SKM-1 (cell line): ENCODE measurements at regions not wholly inside any gene's neighbourhood (a gene's known extent, or its start where the extent isn't known, plus 50 kb on each side); places are given as distances from the start of the nearest gene placed in this dataset.

Experiments used
- DNase-seq: peaks from one replicate; lab custom pipeline; 2025; ENCODE audit not compliant: unreplicated experiment; lab: John Stamatoyannopoulos, UW

GRCh38 chr7:47221826-47222225, 360.1 kb downstream of the TNS3 start:
- no peak for DNase-seq

- DNase-seq = no peak
Observed at GRCh38 chr7:47218378-47219176, 363.3 kb downstream of the TNS3 start.

- DNase-seq = no peak
Observed at GRCh38 chr7:47217570-47218360, 364.1 kb downstream of the TNS3 start.

- no peak for DNase-seq
Observed at GRCh38 chr7:47217086-47217485, 364.8 kb downstream of the TNS3 start.

GRCh38 chr7:47216439-47216838, 365.5 kb downstream of the TNS3 start:
- DNase-seq = no peak

- DNase-seq = no peak
Observed at GRCh38 chr7:47215640-47216039, 366.3 kb downstream of the TNS3 start.

GRCh38 chr7:47215049-47215448, 366.9 kb downstream of the TNS3 start:
- DNase-seq = no peak

GRCh38 chr7:47213276-47213675, 368.6 kb downstream of the TNS3 start:
- no peak for DNase-seq

- no peak for DNase-seq
Observed at GRCh38 chr7:47211519-47211973, 370.4 kb downstream of the TNS3 start.

- DNase-seq = no peak
Observed at GRCh38 chr7:47210281-47210854, 371.5 kb downstream of the TNS3 start.

- DNase-seq = no peak
Observed at GRCh38 chr7:47207956-47208355, 374.0 kb downstream of the TNS3 start.

- no peak for DNase-seq
Observed at GRCh38 chr7:47204709-47205108, 377.2 kb downstream of the TNS3 start.

GRCh38 chr7:47202146-47202783, 379.6 kb downstream of the TNS3 start:
- no peak for DNase-seq

- no peak for DNase-seq
Observed at GRCh38 chr7:47198159-47198558, 383.8 kb downstream of the TNS3 start.

GRCh38 chr7:47197486-47197885, 384.4 kb downstream of the TNS3 start:
- no peak for DNase-seq

GRCh38 chr7:47196737-47197136, 385.2 kb downstream of the TNS3 start:
- no peak for DNase-seq

GRCh38 chr7:47196106-47196645, 385.7 kb downstream of the TNS3 start:
- DNase-seq = no peak

GRCh38 chr7:47195641-47196040, 386.3 kb downstream of the TNS3 start:
- no peak for DNase-seq

- no peak for DNase-seq
Observed at GRCh38 chr7:47194516-47195057, 387.3 kb downstream of the TNS3 start.

GRCh38 chr7:47192978-47193377, 388.9 kb downstream of the TNS3 start:
- no peak for DNase-seq

GRCh38 chr7:47191876-47192291, 390.0 kb downstream of the TNS3 start:
- DNase-seq = no peak
